HG03460 (cell line): ENCODE measurements at regions not wholly inside any gene's neighbourhood (a gene's known extent, or its start where the extent isn't known, plus 50 kb on each side); places are given as distances from the start of the nearest gene placed in this dataset.
"Not testable (repeated sequence)": the region's sequence is repeated elsewhere in the genome, so short reads cannot be mapped to it uniquely, and the experiment has no call there.

ENCODE experiments used
- ATAC-seq: cut with Tn5 transposase; IDR thresholded peaks from one replicate; pipeline ENCODE4 v1.9.1; 2021; ENCODE audit not compliant: unreplicated experiment

GRCh38 chr6:74891349-74891831, 314.5 kb downstream of the COL12A1 start:
- no peak for ATAC-seq

GRCh38 chr6:74889635-74890034, 316.2 kb downstream of the COL12A1 start:
- no peak for ATAC-seq

- ATAC-seq: not testable (repeated sequence)
These were observed 317.1 kb downstream of the COL12A1 start for GRCh38 chr6:74888741-74889140.

GRCh38 chr6:74879976-74880375, 325.9 kb downstream of the COL12A1 start:
- ATAC-seq: no peak

GRCh38 chr6:74879234-74879633, 326.6 kb downstream of the COL12A1 start:
- no peak for ATAC-seq

GRCh38 chr6:74875193-74875592, 330.7 kb downstream of the COL12A1 start:
- no peak for ATAC-seq

GRCh38 chr6:74872754-74873476, 332.9 kb downstream of the COL12A1 start:
- no peak for ATAC-seq

GRCh38 chr6:74871757-74872156, 334.1 kb downstream of the COL12A1 start:
- ATAC-seq: no peak

GRCh38 chr6:74870403-74870802, 335.4 kb downstream of the COL12A1 start:
- ATAC-seq: no peak

- no peak for ATAC-seq
These were observed 338.6 kb downstream of the COL12A1 start for GRCh38 chr6:74867291-74867690.

GRCh38 chr6:74863968-74864367, 341.9 kb downstream of the COL12A1 start:
- ATAC-seq: no peak

- no peak for ATAC-seq
These were observed 345.4 kb downstream of the COL12A1 start for GRCh38 chr6:74860456-74860855.

- ATAC-seq: no peak
These were observed 348.7 kb downstream of the COL12A1 start for GRCh38 chr6:74857157-74857556.

GRCh38 chr6:74853991-74854390, 351.9 kb downstream of the COL12A1 start:
- no peak for ATAC-seq

GRCh38 chr6:74851596-74851995, 354.3 kb downstream of the COL12A1 start:
- no peak for ATAC-seq

GRCh38 chr6:74840953-74841352, 364.9 kb downstream of the COL12A1 start:
- ATAC-seq: no peak

- no peak for ATAC-seq
These were observed 370.9 kb downstream of the COL12A1 start for GRCh38 chr6:74834967-74835366.

GRCh38 chr6:74826263-74826662, 379.6 kb downstream of the COL12A1 start:
- ATAC-seq: no peak

- ATAC-seq: no peak
These were observed 391.4 kb downstream of the COL12A1 start for GRCh38 chr6:74814440-74814839.

- ATAC-seq: no peak
These were observed 398.2 kb downstream of the COL12A1 start for GRCh38 chr6:74807674-74808073.

- ATAC-seq: no peak
These were observed 399.7 kb downstream of the COL12A1 start for GRCh38 chr6:74805916-74806696.

- no peak for ATAC-seq
These were observed 407.6 kb downstream of the COL12A1 start for GRCh38 chr6:74798302-74798701.
